ENCODE measurements at regions not wholly inside any gene's neighbourhood (a gene's known extent, or its start where the extent isn't known, plus 50 kb on each side); places are given as distances from the start of the nearest gene placed in this dataset.

DNA sequence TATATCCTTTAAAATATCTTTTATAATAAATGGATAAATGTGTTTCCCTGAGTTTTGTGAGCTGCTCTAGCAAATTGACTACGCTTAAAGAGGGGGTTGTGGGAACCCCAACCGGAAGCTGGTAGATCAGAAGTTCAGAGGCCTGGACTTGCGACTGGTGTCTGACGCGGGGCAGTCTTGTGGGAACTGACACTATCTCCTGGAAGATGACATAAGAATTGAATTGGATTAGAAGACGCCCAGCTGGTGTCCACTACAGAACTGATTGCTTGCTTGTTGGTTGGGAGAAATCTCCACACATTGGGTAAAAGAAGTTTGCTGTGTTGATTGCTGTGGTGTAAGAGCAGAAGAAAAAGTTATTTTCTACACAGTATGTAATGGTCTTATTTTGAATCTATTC, 51.1 kb upstream of the AHR start:
- Histone ChIP-seq H3K27ac (no peak overlapping the region), H3K4me1 (no peaks in the 10 kb centered on the region), H3K27me3 (ENCODE audit: control insufficient read depth, insufficient read depth, low read length) (no peaks in the 10 kb centered on the region), H3K9me3 (ENCODE audit: control insufficient read depth, low read length) (no peaks in the 10 kb centered on the region), H3K36me3 (ENCODE audit: control insufficient read depth, insufficient read depth, low read length) (no peaks in the 10 kb centered on the region), H3K4me2 (ENCODE audit: low read length) (no peak overlapping the region), H3K9ac (no peak overlapping the region), H3K4me3 (ENCODE audit: low read depth, low read length) (no peak overlapping the region), H3K79me2 (no peaks in the 10 kb centered on the region), H2AFZ (no peak overlapping the region)
- no peak for TF ChIP-seq CTCF (IDR thresholded peaks at IDR 0.05)

- Histone ChIP-seq H3K27ac (no peak overlapping the region), H3K9me3 (ENCODE audit: control insufficient read depth, low read length) (no peaks in the 10 kb centered on the region), H3K4me1 (no peaks in the 10 kb centered on the region), H3K4me2 (ENCODE audit: low read length) (no peak overlapping the region), H3K27me3 (ENCODE audit: control insufficient read depth, insufficient read depth, low read length) (no peaks in the 10 kb centered on the region), H3K79me2 (no peaks in the 10 kb centered on the region), H3K36me3 (ENCODE audit: control insufficient read depth, insufficient read depth, low read length) (no peaks in the 10 kb centered on the region), H3K9ac (no peak overlapping the region), H2AFZ (no peak overlapping the region), H3K4me3 (ENCODE audit: low read depth, low read length) (no peak overlapping the region)
- no peak for TF ChIP-seq CTCF (IDR thresholded peaks at IDR 0.05)
Measured at GRCh38 chr7:17248527-17248926, 49.9 kb upstream of the AHR start.

Measured in parathyroid adenoma (tissue), 2 donors.